HG03045 (cell line): ENCODE measurements at regions not wholly inside any gene's neighbourhood (a gene's known extent, or its start where the extent isn't known, plus 50 kb on each side); places are given as distances from the start of the nearest gene placed in this dataset.

ENCODE experiments used
- ATAC-seq: cut with Tn5 transposase; IDR thresholded peaks from one replicate; pipeline ENCODE4 v1.9.1; 2021; ENCODE audit warnings: mild to moderate bottlenecking, moderate library complexity; ENCODE audit not compliant: unreplicated experiment

GRCh38 chr20:11076434-11077105 lies 402.8 kb upstream of the JAG1 start:
- no peak for ATAC-seq

- no peak for ATAC-seq
Measured at GRCh38 chr20:11077226-11077625, 403.4 kb upstream of the JAG1 start.

GRCh38 chr20:11080010-11080409 lies 406.2 kb upstream of the JAG1 start:
- ATAC-seq: no peak

GRCh38 chr20:11080781-11081377 lies 407.1 kb upstream of the JAG1 start:
- ATAC-seq: no peak

GRCh38 chr20:11083841-11084240 lies 410.0 kb upstream of the JAG1 start:
- ATAC-seq: no peak

GRCh38 chr20:11084508-11084907 lies 410.7 kb upstream of the JAG1 start:
- no peak for ATAC-seq

GRCh38 chr20:11086970-11087369 lies 413.2 kb upstream of the JAG1 start:
- no peak for ATAC-seq

- ATAC-seq: no peak
Measured at GRCh38 chr20:11090751-11091150, 417.0 kb upstream of the JAG1 start.

- no peak for ATAC-seq
Measured at GRCh38 chr20:11091511-11091910, 417.7 kb upstream of the JAG1 start.

- no peak for ATAC-seq
Measured at GRCh38 chr20:11092151-11092550, 418.4 kb upstream of the JAG1 start.

GRCh38 chr20:11094196-11094595 lies 420.4 kb upstream of the JAG1 start:
- no peak for ATAC-seq

- ATAC-seq: no peak
Measured at GRCh38 chr20:11094711-11095110, 420.9 kb upstream of the JAG1 start.

GRCh38 chr20:11098888-11099287 lies 425.1 kb upstream of the JAG1 start:
- ATAC-seq: no peak

- no peak for ATAC-seq
Measured at GRCh38 chr20:11101243-11101642, 427.4 kb upstream of the JAG1 start.

- ATAC-seq: no peak
Measured at GRCh38 chr20:11101696-11102095, 427.9 kb upstream of the JAG1 start.

- ATAC-seq: no peak
Measured at GRCh38 chr20:11103866-11104265, 430.1 kb upstream of the JAG1 start.

- no peak for ATAC-seq
Measured at GRCh38 chr20:11108102-11108810, 434.5 kb upstream of the JAG1 start.

GRCh38 chr20:11110535-11110934 lies 436.7 kb upstream of the JAG1 start:
- no peak for ATAC-seq

- ATAC-seq: no peak
Measured at GRCh38 chr20:11111191-11111590, 437.4 kb upstream of the JAG1 start.

GRCh38 chr20:11112832-11113231 lies 439.0 kb upstream of the JAG1 start:
- no peak for ATAC-seq

- no peak for ATAC-seq
Measured at GRCh38 chr20:11114382-11114781, 440.6 kb upstream of the JAG1 start.

- no peak for ATAC-seq
Measured at GRCh38 chr20:11117808-11118528, 444.2 kb upstream of the JAG1 start.
